Activated B cell treated with CpG ODN at 0.5 μM for 24 hours (primary cell): ENCODE measurements at regions not wholly inside any gene's neighbourhood (a gene's known extent, or its start where the extent isn't known, plus 50 kb on each side); places are given as distances from the start of the nearest gene placed in this dataset.

Source experiments
- ATAC-seq: fragments of 200-7000 bp; cut with Tn5 transposase; one replicate; pipeline ENCODE4 v1.10.0; 2021; ENCODE audit warnings: low read depth, mild to moderate bottlenecking, moderate library complexity
- CTCF ChIA-PET: fragments of 350-600 bp; sonication (Branson Sonifier 250); formaldehyde crosslinking; loops from one replicate; lab custom pipeline; 2021; ENCODE audit warnings: antibody characterized with exemption; lab: Charles Lee
- POLR2A ChIA-PET: fragments of 350-600 bp; sonication (Branson Sonifier 250); formaldehyde crosslinking; loops from one replicate; lab custom pipeline; 2021; ENCODE audit warnings: antibody characterized with exemption; lab: Charles Lee
- DNase-seq: peaks from one replicate; pipeline ENCODE4 v3.0.0; 2022
- H3K27ac Mint-ChIP-seq: one replicate; pipeline ENCODE4 v1.8.0; 2020; ENCODE audit warnings: mixed read lengths
- H3K27me3 Mint-ChIP-seq: one replicate; pipeline ENCODE4 v1.8.0; 2021; ENCODE audit warnings: mixed read lengths
- H3K36me3 Mint-ChIP-seq: one replicate; pipeline ENCODE4 v1.8.0; 2021; ENCODE audit warnings: low read depth, mixed read lengths
- H3K4me1 Mint-ChIP-seq: one replicate; pipeline ENCODE4 v1.8.0; 2021; ENCODE audit warnings: mixed read lengths
- H3K4me3 Mint-ChIP-seq: one replicate; pipeline ENCODE4 v1.8.0; 2020; ENCODE audit warnings: mild to moderate bottlenecking, mixed read lengths
- H3K9me3 Mint-ChIP-seq: one replicate; pipeline ENCODE4 v1.8.0; 2020; ENCODE audit warnings: mixed read lengths
- CTCF ChIP-seq: fragments of 200-600 bp; IDR thresholded peaks from one replicate; pipeline ENCODE4 v1.8.0; 2022; ENCODE audit warnings: antibody characterized with exemption, mild to moderate bottlenecking
- intact Hi-C: fragments of 100-400 bp; cut with micrococcal nuclease; formaldehyde crosslinking; loops from one replicate; pipeline ENCODE4 v1.15.1; 2024

- intact Hi-C loops = no loop called here
- ATAC-seq = no peak
- CTCF ChIA-PET = no interaction called here
- POLR2A ChIA-PET = no interaction called here
- Mint-ChIP-seq H3K4me1 (no peaks in the 10 kb centered on the region), H3K36me3 (no peaks in the 10 kb centered on the region), H3K9me3 (no peaks in the 10 kb centered on the region), H3K27me3 (no peaks in the 10 kb centered on the region), H3K4me3 (no peak overlapping the region), H3K27ac (no peak overlapping the region)
- no peak for TF ChIP-seq CTCF
- DNase-seq = no peak
Observed at GRCh38 chr12:98172801-98173200, 342.6 kb upstream of the TMPO start.

- CTCF ChIA-PET = no interaction called here
- no peak for ATAC-seq
- POLR2A ChIA-PET = no interaction called here
- Mint-ChIP-seq H3K27me3 (no peaks in the 10 kb centered on the region), H3K9me3 (no peaks in the 10 kb centered on the region), H3K27ac (no peak overlapping the region), H3K36me3 (no peaks in the 10 kb centered on the region), H3K4me3 (no peak overlapping the region), H3K4me1 (no peaks in the 10 kb centered on the region)
- no peak for DNase-seq
- TF ChIP-seq CTCF = no peak
- intact Hi-C loops = no loop called here
Observed at GRCh38 chr12:98173773-98174427, 341.5 kb upstream of the TMPO start.

DNA sequence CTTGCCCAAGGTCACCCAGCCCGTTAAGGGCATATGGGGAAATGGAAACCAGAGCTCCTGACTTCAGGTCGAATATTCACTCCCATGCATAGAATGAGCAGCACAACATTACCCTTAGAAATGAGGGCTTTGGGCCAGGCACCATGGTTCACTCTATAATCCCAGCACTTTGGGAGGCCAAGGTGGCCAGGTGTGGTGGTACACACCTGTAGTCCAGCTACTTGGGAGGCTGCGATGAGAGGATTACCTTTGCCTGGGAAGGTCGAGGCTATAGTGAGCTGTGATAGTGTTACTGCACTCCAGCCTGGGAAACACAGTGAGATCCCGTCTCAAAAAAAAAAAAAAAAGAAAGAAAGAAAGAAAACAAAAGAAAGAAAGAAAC is 341.0 kb upstream of the TMPO start:
- POLR2A ChIA-PET = no interaction called here
- no peak for ATAC-seq
- Mint-ChIP-seq H3K9me3 (no peaks in the 10 kb centered on the region), H3K27ac (no peak overlapping the region), H3K27me3 (no peaks in the 10 kb centered on the region), H3K4me1 (no peaks in the 10 kb centered on the region), H3K36me3 (no peaks in the 10 kb centered on the region), H3K4me3 (no peak overlapping the region)
- CTCF ChIA-PET = no interaction called here
- DNase-seq = no peak
- no peak for TF ChIP-seq CTCF
- intact Hi-C loops = no loop called here

DNA sequence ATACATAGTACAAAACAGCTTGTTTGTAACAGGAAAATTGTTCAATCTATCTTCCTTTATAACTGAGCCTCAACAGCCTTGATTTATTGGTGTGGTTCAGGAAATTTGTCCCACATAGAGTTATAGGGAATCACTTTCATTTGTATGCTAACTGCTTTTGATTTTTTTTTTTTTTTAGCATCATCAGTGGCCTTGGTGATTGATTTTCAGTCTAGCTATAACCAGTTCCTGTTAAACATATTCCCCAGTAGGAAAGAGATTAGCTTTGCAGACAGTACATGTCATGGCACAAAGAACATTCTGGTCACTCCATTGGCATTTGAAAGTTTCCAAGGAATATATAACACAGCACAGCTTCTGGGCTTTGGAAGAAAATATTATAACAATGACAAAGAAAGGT is 337.3 kb upstream of the TMPO start:
- Mint-ChIP-seq H3K27ac (no peak overlapping the region), H3K27me3 (no peaks in the 10 kb centered on the region), H3K4me1 (no peaks in the 10 kb centered on the region), H3K36me3 (no peaks in the 10 kb centered on the region), H3K9me3 (no peaks in the 10 kb centered on the region), H3K4me3 (no peak overlapping the region)
- intact Hi-C loops = no loop called here
- no peak for TF ChIP-seq CTCF
- ChIA-PET POLR2A (no interaction called here), CTCF (no interaction called here)
- ATAC-seq (no peak), DNase-seq (no peak)

DNA sequence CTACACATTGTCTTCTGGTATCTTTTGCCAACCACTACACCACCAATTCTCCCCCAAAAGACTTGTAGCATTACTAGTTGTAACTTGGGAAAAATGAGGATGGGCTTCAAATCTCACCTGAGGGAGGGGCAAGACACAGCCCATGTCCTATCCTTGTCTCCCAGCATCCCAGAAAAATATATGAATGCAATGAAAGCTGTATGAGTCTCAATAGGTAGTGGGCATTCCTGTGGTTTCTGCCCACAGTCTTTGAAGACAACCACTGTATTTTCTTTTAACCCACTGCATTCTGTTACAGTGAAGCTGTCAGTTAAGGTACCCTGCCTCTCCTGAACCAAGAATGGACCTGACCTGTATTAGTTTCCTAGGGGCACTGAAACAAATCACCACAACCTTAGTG is 336.2 kb upstream of the TMPO start:
- ATAC-seq = no peak
- no peak for DNase-seq
- Mint-ChIP-seq H3K27ac (no peak overlapping the region), H3K27me3 (no peaks in the 10 kb centered on the region), H3K4me1 (no peaks in the 10 kb centered on the region), H3K4me3 (no peak overlapping the region), H3K9me3 (no peaks in the 10 kb centered on the region), H3K36me3 (no peaks in the 10 kb centered on the region)
- CTCF ChIA-PET = no interaction called here
- intact Hi-C loops = no loop called here
- no peak for TF ChIP-seq CTCF
- POLR2A ChIA-PET = no interaction called here
